Esophagus squamous epithelium (tissue), 5 donors: ENCODE measurements at regions not wholly inside any gene's neighbourhood (a gene's known extent, or its start where the extent isn't known, plus 50 kb on each side); places are given as distances from the start of the nearest gene placed in this dataset.
"Not testable (repeated sequence)": the region's sequence is repeated elsewhere in the genome, so short reads cannot be mapped to it uniquely, and the experiment has no call there.

Experiments used
- DNase-seq: peaks from one replicate; lab custom pipeline; 2025; lab: John Stamatoyannopoulos, UW
- H3K27ac ChIP-seq, 4 donors: fragments of 200-600 bp; sonication (generic); one replicate each; pipeline ENCODE4 v1.5.1; 2016 to 2019; ENCODE audit warnings: mild to moderate bottlenecking in 1 of 4
- H3K27me3 ChIP-seq, 4 donors: fragments of 200-600 bp; sonication (generic); 1 replicate in 3 of 4; 2 replicates in 1 of 4; pipeline versions ENCODE4 v1.5.1 to v1.6.0; 2017 to 2021; ENCODE audit warnings: antibody characterized with exemption in 1 of 4
- H3K36me3 ChIP-seq, 3 donors: fragments of 200-600 bp; sonication (generic); one replicate each; pipeline ENCODE4 v1.5.1; 2016 to 2019
- H3K4me1 ChIP-seq, 3 donors: fragments of 200-600 bp; sonication (generic); one replicate each; pipeline ENCODE4 v1.5.1; 2017 to 2019
- H3K4me3 ChIP-seq, 4 donors: fragments of 200-600 bp; sonication (generic); 1 replicate in 3 of 4; 2 replicates in 1 of 4; pipeline ENCODE4 v1.5.1; 2016 to 2019; ENCODE audit warnings: mild to moderate bottlenecking in 2 of 4, moderate library complexity in 1 of 4
- H3K9me3 ChIP-seq, 3 donors: fragments of 200-600 bp; sonication (generic); one replicate each; pipeline ENCODE4 v1.5.1; 2016 to 2019
- CTCF ChIP-seq, 6 experiments: fragments of 450-650 bp in 4 of 6; fragments of 200-600 bp in 2 of 6; sonication (generic) in 2 of 6; IDR thresholded peaks; one replicate each; pipeline ENCODE4 v1.5.1; 2016 to 2019; ENCODE audit warnings: antibody characterized with exemption in 6 of 6, mild to moderate bottlenecking in 4 of 6, moderate library complexity in 4 of 6
- POLR2A ChIP-seq, 4 donors: fragments of 450-650 bp; IDR thresholded peaks; one replicate each; pipeline ENCODE4 v1.6.1; 2017; ENCODE audit warnings: antibody characterized with exemption in 4 of 4, mild to moderate bottlenecking in 4 of 4, moderate library complexity in 3 of 4
- WGBS, 2 donors: methylation state at CpG; one replicate each; pipeline ENCODE4 v1.1.5; 2018; 5-methylcytosine and 5-hydroxymethylcytosine counted together
- intact Hi-C: fragments of 100-400 bp; cut with DNase I; formaldehyde crosslinking; loops from one replicate; pipeline ENCODE4 v1.15.0; 2022
- donor health status: DM: yes; HTN: yes; CAD: no.

- 65 to 82% methylated on average over 2 of the region's 2 CpGs for WGBS, 2 donors
- H3K9me3 ChIP-seq, result no peaks in the 10 kb centered on the region
- intact Hi-C loops, result no loop called here
- TF ChIP-seq CTCF (IDR thresholded peaks at IDR 0.05) (no peak), POLR2A (IDR thresholded peaks at IDR 0.05) (no peak)
- no peaks in the 10 kb centered on the region for H3K27me3 ChIP-seq
- no peaks in the 10 kb centered on the region for H3K4me1 ChIP-seq
- DNase-seq, result no peak
- H3K36me3 ChIP-seq, result no peaks in the 10 kb centered on the region
- H3K4me3 ChIP-seq, result no peak overlapping the region
- H3K27ac ChIP-seq, result no peak overlapping the region
Measured at GRCh38 chr2:224114428-224114827, 75.3 kb upstream of the SERPINE2 start.

GRCh38 chr2:224113930-224114329, 74.8 kb upstream of the SERPINE2 start:
- H3K4me3 ChIP-seq, intact Hi-C loops, H3K9me3 ChIP-seq, H3K27ac ChIP-seq, H3K27me3 ChIP-seq, H3K4me1 ChIP-seq, DNase-seq, H3K36me3 ChIP-seq: not testable (repeated sequence)
- 31% methylated on average over 1 of the region's 1 CpG; no CpG with 5 or more reads in 1 of the 2 donors for WGBS, 2 donors

- Histone ChIP-seq H3K4me1 (no peaks in the 10 kb centered on the region), H3K27me3 (no peaks in the 10 kb centered on the region), H3K27ac (no peak overlapping the region), H3K4me3 (no peak overlapping the region), H3K9me3 (no peaks in the 10 kb centered on the region), H3K36me3 (no peaks in the 10 kb centered on the region)
- intact Hi-C loops, result no loop called here
- TF ChIP-seq POLR2A (IDR thresholded peaks at IDR 0.05) (no peak), CTCF (IDR thresholded peaks at IDR 0.05) (no peak)
- no peak for DNase-seq
- WGBS, 2 donors, result 58% methylated on average over 1 of the region's 2 CpGs; no CpG with 5 or more reads in 1 of the 2 donors
Measured at GRCh38 chr2:224111576-224111975, 72.5 kb upstream of the SERPINE2 start.

GRCh38 chr2:224110811-224111210, 71.7 kb upstream of the SERPINE2 start:
- H3K27ac ChIP-seq, result no peak overlapping the region
- no peaks in the 10 kb centered on the region for H3K27me3 ChIP-seq
- H3K4me3 ChIP-seq, result no peak overlapping the region
- DNase-seq, result no peak
- H3K36me3 ChIP-seq, result no peaks in the 10 kb centered on the region
- H3K4me1 ChIP-seq, result no peaks in the 10 kb centered on the region
- WGBS, 2 donors, result 84 to 85% methylated on average over 6 of the region's 6 CpGs
- H3K9me3 ChIP-seq, result no peaks in the 10 kb centered on the region
- TF ChIP-seq CTCF (IDR thresholded peaks at IDR 0.05), result no peak
- no peak for TF ChIP-seq POLR2A (IDR thresholded peaks at IDR 0.05)
- intact Hi-C loops, result no loop called here

GRCh38 chr2:224109751-224110150, 70.7 kb upstream of the SERPINE2 start:
- no peaks in the 10 kb centered on the region for H3K27me3 ChIP-seq
- WGBS, 2 donors, result 75 to 76% methylated on average over 6 of the region's 6 CpGs
- H3K4me1 ChIP-seq, result no peaks in the 10 kb centered on the region
- intact Hi-C loops, result no loop called here
- no peak for DNase-seq
- no peak overlapping the region for H3K4me3 ChIP-seq
- no peaks in the 10 kb centered on the region for H3K36me3 ChIP-seq
- no peaks in the 10 kb centered on the region for H3K9me3 ChIP-seq
- H3K27ac ChIP-seq, result no peak overlapping the region
- TF ChIP-seq CTCF (IDR thresholded peaks at IDR 0.05), result no peak
- no peak for TF ChIP-seq POLR2A (IDR thresholded peaks at IDR 0.05)

- TF ChIP-seq CTCF (IDR thresholded peaks at IDR 0.05), result no peak
- no peak for TF ChIP-seq POLR2A (IDR thresholded peaks at IDR 0.05)
- Histone ChIP-seq H3K27ac (no peak overlapping the region), H3K4me3 (no peak overlapping the region), H3K36me3 (no peaks in the 10 kb centered on the region), H3K9me3 (no peaks in the 10 kb centered on the region), H3K4me1 (peaks cover 0 to 6% (median 0%) of the 10 kb centered on the region in 3 donors), H3K27me3 (no peaks in the 10 kb centered on the region)
- 90 to 92% methylated on average over 2 of the region's 2 CpGs for WGBS, 2 donors
- intact Hi-C loops, result no loop called here
- DNase-seq, result no peak
Measured at GRCh38 chr2:224106794-224107193, 67.7 kb upstream of the SERPINE2 start.
